Adrenal gland (tissue), 9 donors: ENCODE measurements at regions not wholly inside any gene's neighbourhood (a gene's known extent, or its start where the extent isn't known, plus 50 kb on each side); places are given as distances from the start of the nearest gene placed in this dataset.

ENCODE experiments used
- DNase-seq, 7 donors: peaks; one replicate each; pipeline ENCODE4 v3.0.0-alpha.2; 2019 to 2020
- H3K27ac ChIP-seq, 5 donors: fragments of 200-600 bp; sonication (generic) in 4 of 5; 1 replicate in 3 of 5; 2 replicates in 2 of 5; pipeline versions ENCODE4 v1.5.1 to v1.8.0; 2016 to 2020; ENCODE audit warnings: mild to moderate bottlenecking in 1 of 5
- H3K27me3 ChIP-seq: fragments of 200-600 bp; 2 replicates; pipeline ENCODE4 v1.8.0; 2021
- H3K36me3 ChIP-seq, 2 donors: fragments of 200-600 bp; replicated peaks in 1 of 2; 1 replicate in 1 of 2; 2 replicates in 1 of 2; pipeline versions ENCODE4 v1.5.1 to v1.8.0; 2018 to 2022
- H3K4me1 ChIP-seq, 2 donors: fragments of 200-600 bp; replicated peaks in 1 of 2; 1 replicate in 1 of 2; 2 replicates in 1 of 2; pipeline versions ENCODE4 v1.5.1 to v1.8.0; 2018 to 2021
- H3K4me3 ChIP-seq, 4 donors: fragments of 200-600 bp; sonication (generic) in 3 of 4; one replicate each; pipeline ENCODE4 v1.5.1; 2016 to 2018
- H3K9me3 ChIP-seq, 3 donors: fragments of 200-600 bp; sonication (generic) in 1 of 3; replicated peaks in 1 of 3; 1 replicate in 2 of 3; 2 replicates in 1 of 3; pipeline versions ENCODE4 v1.5.1 to v1.8.0; 2016 to 2021
- POLR2A ChIP-seq, 2 donors: fragments of 450-650 bp; IDR thresholded peaks; one replicate each; pipeline ENCODE4 v1.6.1; 2017; ENCODE audit warnings: antibody characterized with exemption in 2 of 2, mild to moderate bottlenecking in 2 of 2, moderate library complexity in 1 of 2
- WGBS, 4 donors: extraction: QIAGEN DNeasy Blood & Tissue Kit in 2 of 4; methylation state at CpG; one replicate each; pipeline versions ENCODE4 v1.1.5 to v1.1.7; 2013 to 2017; 5-methylcytosine and 5-hydroxymethylcytosine counted together
- intact Hi-C, 2 donors: fragments of 100-400 bp; cut with DNase I; formaldehyde crosslinking; loops; one replicate each; pipeline versions ENCODE4 v1.14.1 to v1.15.0; 2022 to 2023
- TF ChIP-seq, protein P1 (sequence below), 6 experiments: fragments of 450-650 bp in 4 of 6; fragments of 200-600 bp in 2 of 6; sonication (generic) in 1 of 6; IDR thresholded peaks; 1 replicate in 5 of 6; 2 replicates in 1 of 6; pipeline versions ENCODE4 v1.5.1 to v1.8.0; 2016 to 2021; ENCODE audit warnings: antibody characterized with exemption in 6 of 6, mild to moderate bottlenecking in 2 of 6, moderate library complexity in 1 of 6
- donor health status: healthy with polysubstance abuse.
- donor health status: Bipolar disorder and iron deficiency.
- donor health status: DM: yes; HTN: yes; CAD: no.
- donor health status: DM: no; HTN: no; CAD: no.
- donor health status: DM: no; HTN: no; CAD: no.

DNA sequence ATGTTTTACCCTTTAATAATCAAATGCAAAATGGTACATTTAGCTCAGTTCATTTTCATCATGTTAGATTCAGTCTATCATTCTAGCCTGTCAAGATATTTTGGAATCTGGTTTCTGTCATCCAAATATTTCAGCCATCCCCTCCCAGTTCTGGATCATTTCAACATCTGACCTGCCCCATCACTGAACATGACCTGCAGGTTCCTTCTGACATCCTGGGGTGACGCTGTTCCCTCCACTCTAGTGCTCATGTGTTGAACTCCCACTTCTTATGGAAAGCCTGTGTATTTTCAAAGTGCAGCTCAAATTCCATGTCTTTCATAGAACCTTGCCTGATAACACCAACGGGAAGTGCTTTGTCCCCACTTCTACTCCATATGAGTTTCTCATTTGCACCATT lies 320.0 kb upstream of the TNP1 start:
- WGBS, 4 donors, result 83 to 88% (median 85%) methylated on average over 2 of the region's 2 CpGs
- intact Hi-C loops, result loop anchor here (10.0 kb wide), 2 partner anchors 485 to 535 kb away; partner anchors contain the start of gene IGFBP5 (in 1 of the 2)
- Histone ChIP-seq H3K4me1 (peaks cover 0 to 6% of the 10 kb centered on the region in 2 donors), H3K36me3 (no peaks in the 10 kb centered on the region), H3K27ac (no peak overlapping the region), H3K4me3 (no peak overlapping the region), H3K9me3 (no peaks in the 10 kb centered on the region), H3K27me3 (no peaks in the 10 kb centered on the region)
- no peak for TF ChIP-seq POLR2A (IDR thresholded peaks at IDR 0.05)
- TF ChIP-seq, protein P1, sequence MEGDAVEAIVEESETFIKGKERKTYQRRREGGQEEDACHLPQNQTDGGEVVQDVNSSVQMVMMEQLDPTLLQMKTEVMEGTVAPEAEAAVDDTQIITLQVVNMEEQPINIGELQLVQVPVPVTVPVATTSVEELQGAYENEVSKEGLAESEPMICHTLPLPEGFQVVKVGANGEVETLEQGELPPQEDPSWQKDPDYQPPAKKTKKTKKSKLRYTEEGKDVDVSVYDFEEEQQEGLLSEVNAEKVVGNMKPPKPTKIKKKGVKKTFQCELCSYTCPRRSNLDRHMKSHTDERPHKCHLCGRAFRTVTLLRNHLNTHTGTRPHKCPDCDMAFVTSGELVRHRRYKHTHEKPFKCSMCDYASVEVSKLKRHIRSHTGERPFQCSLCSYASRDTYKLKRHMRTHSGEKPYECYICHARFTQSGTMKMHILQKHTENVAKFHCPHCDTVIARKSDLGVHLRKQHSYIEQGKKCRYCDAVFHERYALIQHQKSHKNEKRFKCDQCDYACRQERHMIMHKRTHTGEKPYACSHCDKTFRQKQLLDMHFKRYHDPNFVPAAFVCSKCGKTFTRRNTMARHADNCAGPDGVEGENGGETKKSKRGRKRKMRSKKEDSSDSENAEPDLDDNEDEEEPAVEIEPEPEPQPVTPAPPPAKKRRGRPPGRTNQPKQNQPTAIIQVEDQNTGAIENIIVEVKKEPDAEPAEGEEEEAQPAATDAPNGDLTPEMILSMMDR (IDR thresholded peaks at IDR 0.05), result no peak
- DNase-seq, result no peak

DNA sequence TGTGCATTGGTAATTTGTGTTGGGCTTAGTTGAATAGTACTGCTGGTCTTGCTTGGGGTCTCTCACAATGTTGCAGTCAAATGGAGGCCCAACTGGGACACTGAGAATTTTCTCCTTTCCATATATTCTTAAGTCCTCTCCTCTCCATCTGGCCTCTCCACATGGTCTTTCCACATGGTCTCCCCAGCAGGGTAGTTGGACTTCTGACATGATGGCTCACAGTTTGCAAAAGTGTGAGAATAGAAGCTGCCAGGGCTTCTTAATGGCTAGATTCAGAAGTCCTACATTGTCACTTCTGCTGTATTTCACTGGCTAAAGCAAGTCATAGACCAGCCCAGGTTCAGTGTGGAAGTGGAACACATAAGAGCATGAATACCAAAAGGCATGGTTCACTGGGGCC lies 318.5 kb upstream of the TNP1 start:
- no peaks in the 10 kb centered on the region for H3K27me3 ChIP-seq
- DNase-seq, result no peak
- intact Hi-C loops, result loop anchor here (10.0 kb wide), 2 partner anchors 484 to 536 kb away; partner anchors contain the start of gene IGFBP5 (in 1 of the 2)
- H3K36me3 ChIP-seq, result no peaks in the 10 kb centered on the region
- no peak for TF ChIP-seq POLR2A (IDR thresholded peaks at IDR 0.05)
- TF ChIP-seq, protein P1 (IDR thresholded peaks at IDR 0.05), result no peak
- no peak overlapping the region for H3K4me3 ChIP-seq
- no peaks in the 10 kb centered on the region for H3K9me3 ChIP-seq
- peaks cover 0 to 6% of the 10 kb centered on the region in 2 donors for H3K4me1 ChIP-seq
- no peak overlapping the region for H3K27ac ChIP-seq

DNA sequence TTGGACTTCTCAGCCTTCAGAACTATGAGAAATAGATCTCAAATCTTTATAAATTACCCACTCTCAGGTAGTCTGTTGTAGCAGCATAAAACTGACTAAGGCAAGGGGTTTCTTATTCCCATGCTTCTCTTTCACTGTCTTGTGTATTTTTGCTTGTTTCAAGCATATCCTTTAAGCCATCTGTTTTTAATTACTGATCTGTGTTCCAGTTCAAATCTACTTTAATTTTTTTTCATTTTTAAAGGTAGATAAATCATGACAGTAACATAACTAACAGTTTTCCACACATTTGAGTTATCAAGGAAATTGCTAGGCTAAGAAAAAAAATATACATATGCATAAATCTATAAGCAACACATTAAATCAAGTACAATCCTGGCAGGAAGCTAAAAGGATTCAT lies 317.9 kb upstream of the TNP1 start:
- intact Hi-C loops, result loop anchor here (10.0 kb wide), 2 partner anchors 483 to 537 kb away; partner anchors contain the start of gene IGFBP5 (in 1 of the 2)
- H3K27me3 ChIP-seq, result no peaks in the 10 kb centered on the region
- TF ChIP-seq, protein P1 (IDR thresholded peaks at IDR 0.05), result no peak
- no peak for TF ChIP-seq POLR2A (IDR thresholded peaks at IDR 0.05)

DNA sequence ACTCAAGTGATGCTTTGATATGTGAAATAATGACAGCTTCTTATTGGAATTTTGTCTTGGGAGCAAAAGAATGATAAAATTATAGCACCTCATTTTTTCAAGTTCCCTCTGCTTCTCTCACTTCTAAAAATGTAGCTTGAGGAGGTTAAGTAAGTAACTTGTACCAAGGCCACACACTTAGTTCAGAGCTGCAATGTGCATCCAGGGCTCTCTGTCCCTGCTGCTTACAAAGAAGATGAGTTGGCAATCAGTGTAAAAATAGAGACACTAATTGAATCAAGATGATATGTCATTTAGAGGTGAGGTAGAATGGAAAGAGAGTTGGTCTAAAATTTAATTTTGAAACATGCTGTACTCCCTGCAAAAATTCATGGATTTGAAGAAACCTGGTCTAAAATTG lies 312.0 kb upstream of the TNP1 start:
- intact Hi-C loops, result loop anchor here (10.0 kb wide), 2 partner anchors 477 to 543 kb away; partner anchors contain the start of gene IGFBP5 (in 1 of the 2)
- no peaks in the 10 kb centered on the region for H3K36me3 ChIP-seq
- no peak overlapping the region for H3K27ac ChIP-seq
- TF ChIP-seq POLR2A (IDR thresholded peaks at IDR 0.05), result no peak
- TF ChIP-seq, protein P1 (IDR thresholded peaks at IDR 0.05), result no peak
- no peaks in the 10 kb centered on the region for H3K9me3 ChIP-seq
- no peak for DNase-seq
- no peaks in the 10 kb centered on the region for H3K27me3 ChIP-seq
- no peak overlapping the region for H3K4me3 ChIP-seq
- H3K4me1 ChIP-seq, result no peaks in the 10 kb centered on the region

More for the DNA sequence above, 317.9 kb upstream of the TNP1 start:
- no peak for DNase-seq
- H3K4me1 ChIP-seq, result peaks cover 0 to 6% of the 10 kb centered on the region in 2 donors
- H3K27ac ChIP-seq, result no peak overlapping the region
- no peaks in the 10 kb centered on the region for H3K9me3 ChIP-seq
- H3K36me3 ChIP-seq, result no peaks in the 10 kb centered on the region
- H3K4me3 ChIP-seq, result no peak overlapping the region
